SHP77 (cell line): ENCODE measurements at regions not wholly inside any gene's neighbourhood (a gene's known extent, or its start where the extent isn't known, plus 50 kb on each side); places are given as distances from the start of the nearest gene placed in this dataset.

Source experiments
- DNase-seq, 2 experiments: peaks; one replicate each; lab custom pipeline; 2025; lab: John Stamatoyannopoulos, UW

DNA sequence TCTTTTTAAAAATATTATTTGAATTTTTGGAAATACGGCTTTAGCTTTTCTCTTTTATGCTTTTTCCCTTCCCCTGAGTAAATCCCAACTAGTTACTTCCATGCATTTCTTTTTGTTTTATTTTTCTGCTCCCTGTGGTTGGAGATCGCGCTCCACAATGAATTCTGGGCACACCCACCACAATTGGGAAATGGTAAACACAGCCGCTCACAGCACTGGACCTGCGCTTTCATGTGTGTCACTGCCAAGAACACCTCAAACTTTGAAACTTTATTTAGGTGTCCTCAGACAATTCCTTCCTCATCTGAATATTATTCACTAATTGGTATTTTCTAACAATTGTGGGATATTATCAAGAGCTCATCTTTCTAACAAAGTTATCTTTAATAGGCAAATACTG lies 82.8 kb upstream of the TMEM18 start:
- DNase-seq: no peak

DNA sequence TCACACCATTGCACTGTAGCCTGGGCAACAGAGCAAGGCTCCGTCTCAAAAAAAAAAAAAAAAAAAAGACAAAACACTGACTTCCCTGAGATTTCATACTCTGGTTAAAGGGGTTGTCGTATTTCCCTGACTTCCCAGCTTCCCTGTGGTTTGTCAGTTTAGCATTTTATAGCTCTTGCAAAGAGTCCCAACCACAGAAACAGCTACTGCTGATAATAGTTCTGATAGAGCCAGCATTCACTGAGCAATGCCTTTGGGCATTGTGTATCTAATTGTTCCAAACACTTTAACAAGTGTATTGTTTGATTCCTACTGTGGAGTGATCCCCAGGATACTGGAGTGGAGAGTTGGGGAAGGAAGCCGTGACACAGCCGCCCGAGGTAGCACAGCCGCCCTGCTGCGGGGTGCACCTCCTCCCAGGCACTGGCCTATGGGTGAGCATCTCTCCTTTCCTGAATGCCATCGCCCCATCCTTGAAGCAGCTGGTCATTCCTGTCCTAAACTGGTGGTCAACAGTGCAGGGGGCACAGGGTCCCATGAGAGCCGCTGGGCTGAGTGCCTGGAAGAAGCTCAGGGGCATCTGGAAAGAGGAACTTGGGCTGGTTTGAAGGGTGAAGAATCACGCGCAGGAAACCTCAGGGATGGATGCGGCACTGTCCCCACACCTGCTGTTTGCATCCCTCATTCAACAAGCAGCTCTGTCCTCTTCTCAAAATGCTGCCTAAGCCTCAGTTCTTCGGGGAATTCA lies 81.0 kb upstream of the TMEM18 start:
- DNase-seq: no peak

GRCh38 chr2:753123-753522 lies 75.9 kb upstream of the TMEM18 start:
- no peak for DNase-seq

- no peak for DNase-seq
Measured at GRCh38 chr2:751474-751873, 74.3 kb upstream of the TMEM18 start.

DNA sequence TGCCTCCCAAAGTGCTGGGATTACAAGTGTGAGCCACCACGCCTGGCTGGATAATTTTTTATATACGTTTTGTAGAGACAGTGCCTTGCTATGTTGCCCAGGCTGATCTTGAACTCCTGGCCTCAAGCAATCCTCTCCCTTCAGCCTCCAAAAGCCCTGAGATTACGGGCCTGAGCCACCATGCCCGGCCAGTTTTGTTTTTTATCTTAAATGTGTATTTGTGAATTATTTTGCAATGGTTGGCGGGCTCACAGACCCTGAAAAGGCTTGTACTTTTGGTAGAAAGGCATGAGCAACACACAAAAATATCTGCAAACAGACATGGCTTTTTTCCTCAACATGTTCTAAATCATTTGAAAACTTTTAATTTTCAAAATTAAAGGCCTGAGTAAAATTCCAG lies 73.4 kb upstream of the TMEM18 start:
- DNase-seq: no peak

- DNase-seq: no peak
Measured at GRCh38 chr2:747762-748351, 70.7 kb upstream of the TMEM18 start.

DNA sequence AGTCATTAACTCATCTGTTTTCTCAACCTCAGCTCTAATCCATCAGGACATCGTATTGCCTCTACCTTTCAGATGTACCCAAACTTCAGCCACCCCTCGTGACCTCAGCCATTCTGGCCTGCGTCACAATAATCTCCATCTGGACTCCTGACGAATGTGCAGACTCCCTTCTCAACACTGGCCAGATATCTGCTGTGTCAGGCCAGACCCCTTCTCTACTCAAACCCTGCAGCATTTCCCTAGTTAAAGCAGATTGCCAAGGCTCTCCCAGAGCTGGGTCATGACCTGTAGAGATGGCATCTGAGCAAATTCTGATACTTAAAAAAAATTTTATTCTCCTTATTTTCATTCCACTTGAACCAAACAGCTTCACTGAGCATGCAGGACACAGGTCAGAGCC lies 69.5 kb upstream of the TMEM18 start:
- DNase-seq: no peak

DNA sequence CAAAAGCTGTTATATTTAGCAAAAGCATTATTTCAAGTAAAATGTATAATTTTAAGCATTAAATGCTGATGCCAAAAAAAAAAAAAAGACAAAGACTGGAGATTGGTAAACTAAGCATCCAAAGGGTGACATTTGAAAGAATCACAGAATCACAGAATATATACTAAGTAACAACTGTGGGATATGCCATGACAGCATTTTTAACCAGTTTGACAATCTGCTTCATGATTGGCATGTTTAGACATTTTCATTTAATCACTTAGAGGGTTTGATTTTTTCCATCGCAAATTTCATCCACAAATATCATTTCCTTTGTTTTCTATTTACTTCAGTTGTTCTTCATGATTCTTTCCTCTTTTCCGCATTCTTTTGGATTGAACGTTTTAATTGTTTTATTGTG lies 66.9 kb upstream of the TMEM18 start:
- DNase-seq: no peak

GRCh38 chr2:742221-742620 lies 65.0 kb upstream of the TMEM18 start:
- no peak for DNase-seq

- DNase-seq: no peak
Measured at GRCh38 chr2:741195-741496, 63.9 kb upstream of the TMEM18 start.

DNA sequence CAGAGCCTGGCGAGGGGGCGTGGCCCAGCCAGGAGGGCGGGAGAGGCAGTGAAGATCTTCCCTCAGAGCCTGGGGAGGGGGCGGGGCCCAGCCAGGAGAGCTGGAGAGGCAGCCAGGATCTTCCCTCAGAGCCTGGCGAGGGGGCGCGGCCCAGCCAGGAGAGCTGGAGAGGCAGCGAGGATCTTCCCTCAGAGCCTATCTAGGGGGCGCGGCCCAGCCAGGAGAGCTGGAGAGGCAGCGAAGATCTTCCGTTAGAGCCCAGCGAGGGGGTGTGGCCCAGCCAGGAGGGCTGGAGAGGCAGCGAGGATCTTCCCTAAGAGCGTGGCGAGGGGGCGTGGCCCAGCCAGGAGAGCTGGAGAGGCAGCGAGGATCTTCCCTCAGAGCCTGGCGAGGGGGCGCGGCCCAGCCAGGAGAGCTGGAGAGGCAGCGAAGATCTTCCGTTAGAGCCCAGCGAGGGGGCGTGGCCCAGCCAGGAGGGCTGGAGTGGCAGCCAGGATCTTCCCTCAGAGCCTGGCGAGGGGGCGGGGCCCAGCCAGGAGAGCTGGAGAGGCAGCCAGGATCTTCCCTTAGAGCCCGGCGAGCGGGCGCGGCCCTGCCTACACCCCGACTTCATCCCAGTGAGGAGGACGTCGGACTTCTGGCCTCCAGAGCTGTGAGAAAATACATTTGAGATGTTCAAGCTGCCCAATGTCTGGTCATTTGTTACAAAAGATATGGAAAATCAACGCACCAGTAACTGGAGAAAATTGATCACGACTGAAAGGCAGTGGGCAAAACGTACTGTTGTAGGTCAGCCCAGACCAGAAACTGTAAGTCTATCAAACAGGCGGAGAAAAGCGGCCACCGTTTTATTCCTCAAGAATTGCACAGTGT lies 63.4 kb upstream of the TMEM18 start:
- peak; percentile 97 for DNase-seq

GRCh38 chr2:739864-740321 lies 62.7 kb upstream of the TMEM18 start:
- DNase-seq: peak; percentile 87 to 88

- no peak for DNase-seq
Measured at GRCh38 chr2:736939-737338, 59.7 kb upstream of the TMEM18 start.

- DNase-seq: no peak
Measured at GRCh38 chr2:735670-736218, 58.5 kb upstream of the TMEM18 start.

DNA sequence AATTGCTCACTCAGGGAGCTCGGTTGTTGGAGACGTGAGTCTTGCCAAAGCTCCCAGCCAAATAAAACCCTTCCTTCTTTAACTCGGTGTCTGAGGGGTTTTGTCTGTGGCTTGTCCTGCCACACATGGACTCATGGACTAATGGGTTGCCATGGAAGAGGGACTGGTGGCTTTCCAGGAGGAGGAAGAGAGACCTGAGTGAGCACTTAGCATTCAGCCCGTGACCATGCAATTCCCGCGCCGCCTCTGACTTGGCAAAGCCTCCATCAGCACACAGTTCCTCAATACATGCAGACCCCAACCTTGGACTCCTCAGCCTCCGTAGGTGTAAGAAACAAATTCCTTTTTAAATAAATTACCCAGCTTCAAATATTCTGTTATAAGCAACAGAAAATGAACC lies 57.3 kb upstream of the TMEM18 start:
- no peak for DNase-seq

GRCh38 chr2:733495-733894 lies 56.3 kb upstream of the TMEM18 start:
- DNase-seq: no peak

DNA sequence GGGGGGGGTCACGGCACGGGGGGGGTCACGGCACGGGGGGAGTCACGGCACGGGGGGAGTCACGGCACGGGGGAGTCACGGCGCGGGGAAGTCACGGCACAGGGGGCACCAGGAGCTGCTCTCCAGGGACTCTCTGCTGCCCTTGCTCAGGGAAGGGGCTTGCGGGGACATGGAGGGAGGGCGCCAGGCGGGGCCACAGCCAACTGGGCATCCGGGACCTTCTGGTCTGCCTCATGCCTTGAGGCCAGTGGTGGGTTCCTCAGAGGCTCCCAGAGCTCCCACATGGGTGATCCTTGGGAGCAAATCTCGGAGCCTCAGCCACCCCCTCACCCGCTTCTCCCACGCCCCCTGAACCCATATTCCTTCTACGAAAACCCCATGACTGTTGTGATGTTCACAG lies 55.8 kb upstream of the TMEM18 start:
- no peak for DNase-seq

- DNase-seq: no peak
Measured at GRCh38 chr2:731711-732110, 54.5 kb upstream of the TMEM18 start.

GRCh38 chr2:729376-729861 lies 52.2 kb upstream of the TMEM18 start:
- DNase-seq: no peak

DNA sequence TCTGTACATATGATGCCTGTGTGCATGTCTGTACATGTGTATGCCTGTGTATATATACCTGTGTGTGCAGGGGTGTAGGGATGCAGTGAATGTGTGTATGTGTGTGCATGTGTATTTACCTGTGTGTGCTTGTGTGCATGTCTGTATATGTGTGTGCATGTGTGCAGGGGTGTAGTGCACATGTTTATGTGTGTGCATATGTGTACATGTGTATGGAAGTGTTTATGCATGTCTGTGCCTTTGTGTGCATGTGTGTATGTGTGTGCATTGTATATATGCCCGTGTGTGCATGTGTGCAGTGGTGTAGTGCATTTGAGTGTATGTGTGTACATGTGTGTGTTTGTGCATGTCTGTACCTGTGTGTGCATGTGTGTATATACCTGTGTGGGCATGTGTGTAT lies 51.0 kb upstream of the TMEM18 start:
- DNase-seq: no peak

- no peak for DNase-seq
Measured at GRCh38 chr2:727071-727470, 49.9 kb upstream of the TMEM18 start.
